ENCODE measurements at regions not wholly inside any gene's neighbourhood (a gene's known extent, or its start where the extent isn't known, plus 50 kb on each side); places are given as distances from the start of the nearest gene placed in this dataset.

DNA sequence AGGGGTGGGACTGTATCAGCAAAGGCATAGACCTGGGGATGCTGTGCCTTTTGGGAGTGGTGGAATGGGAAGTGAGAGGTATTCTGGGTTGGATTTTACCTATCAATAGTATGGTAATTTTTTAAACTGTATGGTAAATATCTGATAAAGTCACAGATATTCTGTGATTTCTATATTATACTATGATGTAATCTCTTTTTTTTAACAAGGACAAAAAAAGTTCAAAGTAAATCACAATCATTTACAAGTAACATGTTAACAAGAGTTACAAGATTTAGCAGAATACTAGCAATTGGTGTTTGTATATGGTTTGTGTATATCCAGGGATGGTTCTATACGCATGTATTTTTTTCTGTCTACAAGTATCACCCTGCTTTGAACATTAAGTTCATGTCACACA lies 56.0 kb downstream of the BMAL2 start:
- TF ChIP-seq, protein P1, sequence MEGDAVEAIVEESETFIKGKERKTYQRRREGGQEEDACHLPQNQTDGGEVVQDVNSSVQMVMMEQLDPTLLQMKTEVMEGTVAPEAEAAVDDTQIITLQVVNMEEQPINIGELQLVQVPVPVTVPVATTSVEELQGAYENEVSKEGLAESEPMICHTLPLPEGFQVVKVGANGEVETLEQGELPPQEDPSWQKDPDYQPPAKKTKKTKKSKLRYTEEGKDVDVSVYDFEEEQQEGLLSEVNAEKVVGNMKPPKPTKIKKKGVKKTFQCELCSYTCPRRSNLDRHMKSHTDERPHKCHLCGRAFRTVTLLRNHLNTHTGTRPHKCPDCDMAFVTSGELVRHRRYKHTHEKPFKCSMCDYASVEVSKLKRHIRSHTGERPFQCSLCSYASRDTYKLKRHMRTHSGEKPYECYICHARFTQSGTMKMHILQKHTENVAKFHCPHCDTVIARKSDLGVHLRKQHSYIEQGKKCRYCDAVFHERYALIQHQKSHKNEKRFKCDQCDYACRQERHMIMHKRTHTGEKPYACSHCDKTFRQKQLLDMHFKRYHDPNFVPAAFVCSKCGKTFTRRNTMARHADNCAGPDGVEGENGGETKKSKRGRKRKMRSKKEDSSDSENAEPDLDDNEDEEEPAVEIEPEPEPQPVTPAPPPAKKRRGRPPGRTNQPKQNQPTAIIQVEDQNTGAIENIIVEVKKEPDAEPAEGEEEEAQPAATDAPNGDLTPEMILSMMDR (IDR thresholded peaks at IDR 0.05) = no peak
- no peak for TF ChIP-seq EZH2 (IDR thresholded peaks at IDR 0.05; ENCODE audit: borderline replicate concordance, insufficient read depth, low read depth, low read length, poor library complexity, severe bottlenecking)
